ENCODE measurements at regions not wholly inside any gene's neighbourhood (a gene's known extent, or its start where the extent isn't known, plus 50 kb on each side); places are given as distances from the start of the nearest gene placed in this dataset.

DNA sequence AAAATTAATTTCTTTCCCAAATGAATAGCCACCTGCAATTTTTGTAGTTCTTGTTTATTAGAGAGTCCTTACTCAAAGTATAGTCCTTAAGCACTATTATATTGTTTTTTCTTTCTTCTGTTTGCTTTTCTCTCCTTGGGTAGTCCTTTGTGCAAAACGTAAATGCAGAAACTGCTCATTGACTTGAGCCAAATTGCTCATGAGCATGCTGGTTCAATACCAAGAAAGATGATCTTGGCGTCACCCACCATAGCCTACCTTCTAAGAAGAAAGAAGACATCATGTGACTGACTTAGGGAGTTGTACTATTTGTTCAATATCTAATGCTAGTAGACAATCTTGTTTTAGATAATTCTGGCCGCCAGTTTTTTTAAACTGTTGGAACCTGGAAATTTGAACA, 248.8 kb upstream of the DMRT1 start:
- no peak overlapping the region for H3K4me3 ChIP-seq
- WGBS, 4 donors: 76 to 89% (median 81%) methylated on average over 3 of the region's 3 CpGs
- H3K27me3 ChIP-seq: no peaks in the 10 kb centered on the region
- TF ChIP-seq CTCF (IDR thresholded peaks at IDR 0.05) (no peak), POLR2A (IDR thresholded peaks at IDR 0.05) (no peak)
- no peak for ATAC-seq
- no peak for DNase-seq
- H3K4me1 ChIP-seq: peaks cover 0 to 51% (median 22%) of the 10 kb centered on the region in 12 donors
- peak overlapping the region in 9 of 12 donors; percentile 65 to 87 (median 81) for H3K27ac ChIP-seq
- H3K36me3 ChIP-seq: no peaks in the 10 kb centered on the region
- intact Hi-C loops (cut with DNase I): loop anchor here in 1 of 10 donors (10.0 kb wide), 1 partner anchor 88 kb away; the partner anchor contains the start of gene KANK1
- no peaks in the 10 kb centered on the region for H3K9me3 ChIP-seq

GRCh38 chr9:593809-594208, 247.7 kb upstream of the DMRT1 start:
- H3K27ac ChIP-seq: peak overlapping the region; percentile 51 to 87 (median 81)
- peaks cover 0 to 41% (median 20%) of the 10 kb centered on the region in 12 donors for H3K4me1 ChIP-seq

GRCh38 chr9:596703-597102, 244.8 kb upstream of the DMRT1 start:
- TF ChIP-seq POLR2A (IDR thresholded peaks at IDR 0.05) (no peak), CTCF (IDR thresholded peaks at IDR 0.05) (no peak)
- WGBS, 4 donors: 62 to 87% (median 67%) methylated on average over 2 of the region's 2 CpGs
- no peaks in the 10 kb centered on the region for H3K9me3 ChIP-seq
- H3K27me3 ChIP-seq: no peaks in the 10 kb centered on the region
- DNase-seq: no peak
- H3K36me3 ChIP-seq: no peaks in the 10 kb centered on the region
- peak overlapping the region in 6 of 12 donors; percentile 1 to 51 (median 43) for H3K4me3 ChIP-seq
- ATAC-seq: no peak
- H3K27ac ChIP-seq: peak overlapping the region in 10 of 12 donors; percentile 14 to 87 (median 74)
- intact Hi-C loops (cut with DNase I): loop anchor here in 2 of 10 donors (5.0 to 10.0 kb wide), 3 partner anchors 34 to 94 kb away; partner anchors contain the start of gene KANK1 (in 2 of the 2)
- H3K4me1 ChIP-seq: peaks cover 0 to 20% (median 0%) of the 10 kb centered on the region in 12 donors

More at GRCh38 chr9:593809-594208, 247.7 kb upstream of the DMRT1 start:
- TF ChIP-seq CTCF (IDR thresholded peaks at IDR 0.05) (no peak), POLR2A (IDR thresholded peaks at IDR 0.05) (peak in 1 of 2 donors; percentile 34)
- WGBS, 4 donors: 45 to 65% (median 52%) methylated on average over 2 of the region's 2 CpGs
- Histone ChIP-seq H3K9me3 (no peaks in the 10 kb centered on the region), H3K27me3 (no peaks in the 10 kb centered on the region), H3K36me3 (no peaks in the 10 kb centered on the region), H3K4me3 (peak overlapping the region in 9 of 12 donors; percentile 20 to 51 (median 38))
- DNase-seq (peak in 2 of 5 donors; percentile 31 to 53), ATAC-seq (peak; percentile 50 to 75 (median 56))
- intact Hi-C loops (cut with DNase I): loop anchor here in 1 of 10 donors (10.0 kb wide), 1 partner anchor 89 kb away; the partner anchor contains the start of gene KANK1

DNA sequence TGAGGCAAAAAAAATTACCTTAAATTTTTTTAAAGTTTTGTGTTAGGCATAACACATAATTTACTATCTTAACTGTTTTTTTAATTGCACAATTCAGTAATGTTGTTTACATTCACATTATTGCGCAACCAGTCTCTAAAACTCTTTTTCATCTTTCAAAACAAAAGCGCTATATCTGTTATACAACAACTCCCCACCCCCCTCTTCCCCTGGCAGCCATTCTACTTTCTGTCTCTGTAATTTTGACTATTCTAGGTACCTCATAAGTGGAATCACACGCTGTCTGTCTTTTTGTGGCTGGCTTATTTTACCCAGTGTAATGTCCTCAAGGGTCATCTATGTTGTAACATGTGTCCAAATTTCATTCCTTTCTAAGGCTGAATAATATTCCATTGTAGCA, 241.5 kb upstream of the DMRT1 start:
- Histone ChIP-seq H3K27me3 (no peaks in the 10 kb centered on the region), H3K4me3 (no peak overlapping the region), H3K27ac (peak overlapping the region in 6 of 12 donors; percentile 2 to 66 (median 28)), H3K36me3 (peaks cover 0 to 7% (median 0%) of the 10 kb centered on the region in 9 donors), H3K9me3 (no peaks in the 10 kb centered on the region), H3K4me1 (peaks cover 0 to 23% (median 2%) of the 10 kb centered on the region in 12 donors)
- no peak for DNase-seq
- peak in 2 of 4 donors; percentile 43 to 55 for ATAC-seq
- intact Hi-C loops (cut with DNase I): loop anchor here in 3 of 10 donors (10.0 kb wide), 2 partner anchors 45 to 195 kb away; no protein-coding TSS in a partner anchor
- 69 to 79% (median 75%) methylated on average over 3 of the region's 3 CpGs for WGBS, 4 donors
- no peak for TF ChIP-seq POLR2A (IDR thresholded peaks at IDR 0.05)
- TF ChIP-seq CTCF (IDR thresholded peaks at IDR 0.05): no peak

Measured in heart left ventricle (tissue), 16 donors.